Dermis microvascular lymphatic vessel endothelial cell (primary cell): ENCODE measurements at regions not wholly inside any gene's neighbourhood (a gene's known extent, or its start where the extent isn't known, plus 50 kb on each side); places are given as distances from the start of the nearest gene placed in this dataset.
A peak's percentile ranks its signal among the peaks of the same experiment; 100 is the strongest.
"Not testable (repeated sequence)": the region's sequence is repeated elsewhere in the genome, so short reads cannot be mapped to it uniquely, and the experiment has no call there.

Experiments used
- DNase-seq, 2 donors: peaks; one replicate each; pipeline versions ENCODE4 v3.0.0 to v3.0.0-alpha.2; 2010; ENCODE audit warnings: low read depth in 2 of 2

DNA sequence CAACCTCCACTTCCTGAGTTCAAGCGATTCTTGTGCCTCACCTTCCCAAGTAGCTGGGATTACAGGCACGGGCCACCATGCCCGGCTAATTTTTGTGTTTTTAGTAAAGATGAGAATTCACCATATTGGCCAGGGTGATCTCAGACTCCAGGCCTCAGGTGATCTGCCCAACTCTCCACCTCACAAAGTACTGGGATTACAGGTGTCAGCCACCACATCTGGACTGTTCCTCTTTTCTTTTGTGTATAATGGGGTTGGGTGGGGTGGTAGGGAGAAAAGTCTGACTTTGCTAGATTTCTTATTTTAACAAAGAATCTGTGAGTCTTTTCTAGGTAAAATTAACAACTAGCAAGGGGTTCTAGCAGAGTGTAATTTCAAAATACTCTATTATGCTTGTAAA lies 92.7 kb upstream of the AMN1 start:
- no peak for DNase-seq

DNA sequence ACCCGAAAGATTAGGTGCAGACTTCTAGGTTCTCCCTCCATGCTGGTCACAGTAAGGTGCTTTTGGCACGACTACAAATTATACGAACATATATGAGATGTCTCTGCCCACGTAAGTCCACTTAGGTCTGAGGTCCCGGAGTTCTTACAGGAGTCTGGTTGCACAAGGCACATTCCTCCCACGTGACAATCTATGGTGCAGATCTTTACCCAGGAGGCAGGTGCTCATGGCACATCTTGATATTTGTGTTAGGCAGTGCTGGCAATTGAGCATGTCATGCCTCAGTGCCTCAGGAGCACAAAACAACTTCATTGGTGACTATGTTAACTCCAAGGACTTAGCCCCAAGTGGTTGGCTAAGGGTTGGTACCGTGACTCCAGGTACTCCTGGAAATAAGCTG lies 92.0 kb upstream of the AMN1 start:
- DNase-seq: no peak

DNA sequence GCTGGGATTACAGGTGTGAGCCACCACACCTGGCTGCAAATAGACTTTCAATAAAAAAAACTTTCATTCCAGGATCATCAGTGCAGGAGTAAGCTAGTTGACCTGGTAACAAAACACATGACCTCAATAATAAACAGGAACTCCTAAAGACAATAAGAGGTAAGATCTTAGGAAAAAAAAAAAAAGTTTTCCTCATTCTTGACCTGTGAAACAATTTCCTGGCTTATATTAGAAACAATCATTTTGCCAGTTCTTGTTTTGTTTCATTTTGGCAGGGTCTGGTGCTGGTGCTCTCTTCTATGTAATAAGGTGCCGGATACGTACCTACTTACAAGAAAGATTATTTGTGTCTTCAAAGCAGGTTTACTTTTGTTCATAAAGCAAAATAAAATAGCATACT lies 90.6 kb upstream of the AMN1 start:
- DNase-seq: peak; percentile 17 to 65

DNA sequence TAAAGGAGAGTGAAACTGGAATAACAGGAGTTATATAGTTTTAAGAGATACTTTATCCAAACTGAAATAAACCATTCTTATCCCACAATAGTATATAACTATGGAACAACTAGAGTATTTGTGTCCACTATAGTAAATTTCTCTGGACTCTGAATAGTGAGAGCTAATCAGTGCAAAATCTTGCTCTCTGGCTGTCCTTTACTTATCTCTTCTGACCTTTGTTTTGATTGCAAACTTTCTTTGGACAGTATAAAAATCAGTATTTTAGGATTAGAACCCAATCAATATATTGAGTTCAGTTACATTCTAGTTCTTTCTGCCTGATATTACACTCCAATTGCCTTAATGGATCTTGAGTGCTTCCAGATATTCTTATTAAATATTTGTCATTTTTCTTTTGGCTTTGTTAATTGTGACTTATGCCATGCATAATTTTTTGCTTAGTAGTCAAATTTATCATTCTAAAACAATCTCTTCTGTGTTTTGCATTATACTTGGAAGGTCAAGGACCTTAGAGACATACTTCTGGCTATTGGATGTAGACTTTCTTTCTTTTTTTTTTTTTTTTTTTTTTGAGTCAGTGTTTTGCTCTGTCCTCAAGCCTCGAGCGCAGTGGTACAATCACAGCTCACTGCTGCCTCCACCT lies 89.9 kb upstream of the AMN1 start:
- no peak for DNase-seq

DNA sequence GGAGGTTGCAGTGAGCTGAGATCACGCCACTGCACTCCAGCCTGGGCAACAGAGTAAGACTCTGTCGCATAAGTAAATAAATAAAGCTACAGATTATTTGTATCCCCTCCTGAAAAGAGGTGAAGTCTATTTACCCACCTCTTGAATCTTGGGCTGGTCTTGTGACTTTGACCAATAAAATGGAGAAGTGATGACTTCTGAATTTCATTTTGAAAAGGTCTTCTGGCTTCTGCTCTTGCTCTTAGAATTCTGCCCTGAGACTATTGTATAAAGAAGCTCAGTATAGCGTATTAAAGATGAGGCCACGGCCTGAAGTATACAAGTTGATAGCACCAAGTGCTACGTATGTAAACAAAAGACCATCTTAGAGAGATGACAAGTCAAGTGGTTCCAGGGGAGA lies 88.3 kb upstream of the AMN1 start:
- no peak for DNase-seq

DNA sequence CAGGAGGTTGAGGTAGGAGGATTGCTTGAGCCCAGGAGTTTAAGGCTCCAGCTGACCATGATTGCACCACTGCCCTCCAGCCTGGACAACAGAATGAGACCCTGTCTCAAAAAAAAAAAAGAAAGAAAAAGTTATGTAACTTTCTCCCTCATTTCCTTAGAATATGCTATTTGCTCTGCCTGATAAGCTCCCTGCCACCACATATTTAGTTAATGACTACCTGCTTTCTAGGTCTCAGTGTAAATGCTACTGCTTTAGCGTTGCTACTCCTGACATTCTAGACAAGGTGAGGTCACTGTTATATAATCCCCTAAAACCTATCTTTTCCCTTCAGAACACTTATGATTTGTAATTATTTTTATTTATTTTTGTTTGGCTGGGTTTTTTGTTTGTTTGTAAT lies 86.3 kb upstream of the AMN1 start:
- DNase-seq: no peak

DNA sequence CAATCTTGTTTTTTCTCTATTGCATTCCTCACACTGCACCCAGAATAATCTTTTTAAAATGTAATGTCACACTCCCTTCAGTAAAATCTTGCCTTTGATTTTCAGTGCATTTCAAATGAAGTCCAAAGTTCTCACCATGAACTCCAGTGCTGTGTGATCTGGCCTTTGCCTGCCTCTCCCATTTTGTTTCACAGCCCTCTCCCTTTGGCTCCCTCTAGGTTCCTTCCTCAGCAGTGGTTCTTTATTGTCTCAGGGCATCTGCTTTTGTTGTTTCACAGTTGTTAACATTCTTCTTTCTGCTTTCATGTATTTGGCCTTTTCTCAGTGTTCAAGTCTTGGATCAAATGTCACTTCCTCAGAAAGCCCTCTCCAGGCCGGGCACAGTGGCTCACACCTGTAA lies 84.5 kb upstream of the AMN1 start:
- peak in 1 of 2 donors; percentile 34 for DNase-seq

DNA sequence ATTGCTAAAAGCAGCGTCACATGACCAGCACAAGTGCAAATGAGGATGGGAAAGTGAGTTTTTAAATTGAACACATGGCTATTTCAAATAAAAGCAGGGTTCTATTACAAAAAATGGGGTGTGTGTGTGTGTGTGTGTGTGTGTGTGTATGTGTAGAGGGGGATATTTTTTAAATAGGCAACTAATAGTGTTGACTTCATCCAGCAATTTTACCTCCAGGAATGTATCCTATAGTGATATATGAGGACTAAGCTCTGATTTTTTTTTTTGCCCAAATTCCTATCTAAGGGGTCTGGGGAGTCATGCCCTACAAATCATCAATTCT lies 78.9 kb upstream of the AMN1 start:
- DNase-seq: no peak

DNA sequence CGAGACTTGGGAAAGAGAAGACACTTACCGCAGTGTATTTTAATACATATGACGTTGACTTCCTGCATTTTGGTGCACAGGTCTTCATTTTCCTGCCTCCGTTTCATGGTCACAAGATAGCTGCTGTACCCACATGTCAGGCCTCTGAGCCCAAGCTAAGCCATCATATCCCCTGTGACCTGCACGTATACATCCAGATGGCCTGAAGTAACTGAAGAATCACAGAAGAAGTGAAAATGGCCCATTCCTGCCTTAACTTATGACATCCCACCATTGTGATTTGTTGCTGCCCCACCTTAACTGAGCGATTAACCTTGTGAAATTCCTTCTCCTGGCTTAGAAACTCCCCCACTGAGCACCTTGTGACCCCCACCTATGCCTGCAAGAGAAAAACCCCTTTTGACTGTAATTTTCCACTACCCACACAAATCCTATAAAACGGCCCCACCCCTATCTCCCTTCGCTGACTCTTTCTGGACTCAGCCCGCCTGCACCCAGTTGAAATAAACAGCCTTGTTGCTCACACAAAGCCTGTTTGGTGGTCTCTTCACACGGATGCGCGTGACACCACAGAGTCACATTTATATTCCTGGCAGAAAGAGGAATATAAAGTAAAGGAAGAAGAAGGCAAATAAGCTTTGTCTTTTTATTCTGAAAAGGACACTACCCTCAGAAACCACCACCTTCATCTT lies 78.4 kb upstream of the AMN1 start:
- not testable (repeated sequence) for DNase-seq

DNA sequence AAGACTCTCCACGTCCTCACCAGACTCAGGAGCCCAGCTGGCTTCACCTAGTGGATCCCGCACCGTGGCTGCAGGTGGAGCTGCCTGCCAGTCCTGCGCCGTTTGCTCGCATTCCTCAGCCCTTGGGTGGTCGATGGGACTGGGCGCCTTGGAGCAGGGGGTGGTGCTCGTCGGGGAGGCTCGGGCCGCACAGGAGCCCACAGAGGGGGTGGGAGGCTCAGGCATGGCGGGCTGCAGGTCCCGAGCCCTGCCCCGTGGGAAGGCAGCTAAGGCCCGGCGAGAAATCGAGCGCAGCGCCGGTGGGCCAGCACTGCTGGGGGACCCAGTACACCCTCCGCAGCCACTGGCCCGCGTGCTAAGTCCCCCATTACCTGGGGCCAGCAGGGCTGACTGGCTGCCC lies 76.9 kb upstream of the AMN1 start:
- not testable (repeated sequence) for DNase-seq

DNA sequence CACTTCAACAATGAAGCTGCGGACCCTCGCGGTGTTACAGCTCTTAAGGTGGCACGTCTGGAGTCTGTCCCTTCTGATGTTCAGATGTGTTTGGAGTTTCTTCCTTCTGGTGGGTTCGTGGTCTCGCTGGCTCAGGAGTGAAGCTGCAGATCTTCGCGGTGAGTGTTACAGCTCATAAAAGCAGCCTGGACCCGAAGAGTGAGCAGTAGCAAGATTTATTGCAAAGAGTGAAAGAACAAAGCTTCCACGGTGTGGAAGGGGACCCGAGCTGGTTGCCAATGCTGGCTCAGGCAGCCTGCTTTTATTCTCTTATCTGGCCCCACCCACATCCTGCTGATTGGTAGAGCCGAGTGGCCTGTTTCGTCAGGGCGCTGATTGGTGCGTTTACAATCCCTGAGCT lies 75.9 kb upstream of the AMN1 start:
- not testable (repeated sequence) for DNase-seq

GRCh38 chr12:31804185-31804504 lies 75.3 kb upstream of the AMN1 start:
- DNase-seq: no peak

DNA sequence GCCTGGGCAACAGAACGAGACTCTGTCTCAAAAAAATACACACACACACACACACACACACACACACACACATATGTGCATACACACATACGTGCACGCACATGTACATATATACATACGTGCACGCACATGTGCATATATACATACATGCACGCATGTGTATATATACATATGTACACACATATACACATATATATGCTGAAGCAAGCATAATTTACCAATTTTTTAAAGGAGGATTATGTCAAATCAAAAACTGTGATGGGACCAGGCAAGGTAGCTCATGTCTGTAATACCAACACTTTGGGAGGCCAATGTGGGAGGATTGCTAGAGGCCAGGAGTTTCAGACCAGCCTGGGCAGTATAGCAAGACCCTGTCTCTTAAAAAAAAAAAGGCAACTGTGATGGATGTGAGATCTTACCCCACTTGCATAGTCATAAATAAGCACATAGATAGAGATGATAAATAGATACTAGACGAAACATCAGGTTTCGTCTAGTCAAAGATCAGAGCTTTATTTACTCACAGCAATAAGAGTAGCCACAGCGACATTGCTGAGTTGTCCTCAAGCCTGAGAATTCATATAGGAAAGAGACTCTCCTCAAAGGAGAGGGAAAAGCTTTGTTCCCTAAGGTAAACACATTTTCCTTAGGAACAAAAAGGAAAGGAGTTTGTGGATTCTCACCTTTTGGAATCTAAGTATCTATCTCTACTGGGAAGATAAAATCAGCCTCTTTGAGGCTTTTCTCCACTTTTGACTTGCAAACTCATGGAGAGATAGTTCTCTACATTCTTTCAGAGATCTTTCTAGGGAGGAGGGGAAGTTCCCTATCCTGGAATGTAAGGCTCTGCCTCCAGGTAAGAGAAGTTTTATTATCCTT lies 74.7 kb upstream of the AMN1 start:
- no peak for DNase-seq

DNA sequence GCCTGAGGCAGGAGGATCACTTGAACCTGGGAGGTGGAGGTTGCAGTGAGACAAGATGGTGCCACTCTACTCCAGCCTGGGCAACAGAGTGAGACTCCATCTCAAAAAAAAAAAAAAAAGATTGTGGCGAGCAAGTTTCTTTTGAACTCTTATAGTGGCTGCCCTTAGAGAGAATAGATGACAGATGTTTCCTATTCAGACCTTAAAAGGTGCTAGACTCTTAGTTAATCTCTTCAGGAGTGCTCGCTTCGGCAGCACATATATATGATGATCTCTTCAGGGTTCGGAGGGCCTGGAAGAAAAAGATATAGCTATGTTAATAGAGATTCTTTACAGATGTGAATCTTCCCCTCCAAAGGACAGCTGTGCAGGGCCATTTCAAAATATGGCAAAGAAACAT lies 73.1 kb upstream of the AMN1 start:
- no peak for DNase-seq

- DNase-seq: no peak
Observed at GRCh38 chr12:31797230-31797872, 68.5 kb upstream of the AMN1 start.

DNA sequence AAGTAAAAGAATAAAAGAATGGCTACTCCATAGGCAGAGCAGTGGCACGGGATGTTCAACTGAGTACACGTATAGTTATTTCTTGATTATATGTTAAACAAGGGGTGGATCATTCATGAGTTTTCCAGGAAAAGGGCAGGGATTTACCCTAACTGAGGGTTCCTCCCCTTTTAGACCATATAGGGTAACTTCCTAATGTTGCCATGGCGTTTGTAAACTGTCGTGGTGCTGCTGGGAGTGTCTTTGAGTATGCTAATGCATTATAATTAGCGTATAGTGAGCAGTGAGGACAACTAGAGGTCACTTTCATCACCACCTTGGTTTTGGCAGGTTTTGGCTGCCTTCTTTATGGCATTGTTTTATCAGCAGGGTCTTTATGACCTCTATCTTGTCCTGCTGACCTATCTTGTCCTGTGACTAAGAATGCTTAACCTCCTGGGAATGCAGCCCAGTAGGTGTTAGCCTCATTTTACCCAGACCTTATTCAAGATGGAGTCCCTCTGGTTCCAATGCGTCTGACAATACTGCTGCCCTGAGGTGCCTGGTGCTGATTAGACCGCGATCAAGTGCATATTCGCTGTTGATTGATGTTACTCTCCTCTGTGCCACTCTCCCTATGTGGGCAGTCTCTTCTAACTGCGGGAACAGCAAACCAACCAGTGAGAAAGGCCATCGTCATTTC lies 67.6 kb upstream of the AMN1 start:
- DNase-seq: no peak

DNA sequence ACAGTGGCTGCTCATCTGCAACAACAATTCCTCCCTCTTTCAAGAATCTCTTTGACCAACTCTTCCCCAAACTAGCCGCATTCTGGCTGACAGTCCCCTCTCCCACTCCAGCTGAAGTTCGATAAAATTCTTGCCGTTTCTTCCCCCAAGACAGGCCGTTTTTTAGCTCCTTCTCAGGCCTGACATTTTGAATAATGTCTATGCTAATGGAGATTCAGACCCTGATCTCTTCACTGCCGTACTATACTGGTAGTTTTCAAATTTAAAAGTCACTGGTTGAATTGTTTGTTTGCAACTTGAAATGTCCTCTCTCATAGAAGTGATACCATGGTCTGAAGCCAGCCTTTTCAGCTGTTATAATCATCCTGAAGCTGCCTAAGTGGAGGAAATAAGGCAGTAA lies 65.9 kb upstream of the AMN1 start:
- no peak for DNase-seq

DNA sequence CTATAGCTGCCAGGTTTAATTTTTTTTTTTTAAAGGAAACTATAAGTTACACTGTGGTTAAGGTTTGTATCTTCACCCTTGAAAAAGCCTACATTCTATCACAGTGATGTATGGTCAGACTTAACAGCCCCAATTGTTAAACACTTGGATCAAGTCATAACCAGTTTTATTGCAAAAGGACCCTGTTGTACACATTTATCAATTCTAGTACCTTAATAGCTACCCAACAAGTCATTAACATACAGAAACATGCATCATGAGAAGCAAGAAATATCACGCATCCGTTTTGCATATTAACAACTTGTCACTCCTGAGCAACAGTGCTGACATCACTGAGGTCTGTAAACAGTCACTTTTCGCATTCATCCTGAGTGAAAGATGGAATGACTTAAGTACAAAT lies 62.4 kb upstream of the AMN1 start:
- not testable (repeated sequence) for DNase-seq

- DNase-seq: no peak
Observed at GRCh38 chr12:31790759-31791158, 61.9 kb upstream of the AMN1 start.

DNA sequence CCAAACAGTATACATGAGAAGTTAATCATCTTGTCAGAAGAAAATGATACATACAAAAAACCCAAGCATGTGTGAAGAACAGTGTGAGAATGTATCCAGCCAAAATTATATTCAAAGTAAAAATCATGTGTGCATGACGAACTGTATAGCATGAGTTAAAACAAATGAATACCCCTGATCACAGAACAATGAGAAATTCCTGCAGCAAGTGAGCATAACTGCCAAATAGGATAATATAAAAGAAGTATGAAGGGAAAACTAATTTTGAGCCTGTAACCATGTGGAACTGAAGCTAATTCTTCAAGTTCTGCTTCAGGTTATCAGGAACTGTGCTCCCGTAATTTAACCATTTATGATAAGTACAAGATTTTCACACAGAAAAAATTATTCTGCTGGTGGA lies 56.5 kb upstream of the AMN1 start:
- DNase-seq: no peak

DNA sequence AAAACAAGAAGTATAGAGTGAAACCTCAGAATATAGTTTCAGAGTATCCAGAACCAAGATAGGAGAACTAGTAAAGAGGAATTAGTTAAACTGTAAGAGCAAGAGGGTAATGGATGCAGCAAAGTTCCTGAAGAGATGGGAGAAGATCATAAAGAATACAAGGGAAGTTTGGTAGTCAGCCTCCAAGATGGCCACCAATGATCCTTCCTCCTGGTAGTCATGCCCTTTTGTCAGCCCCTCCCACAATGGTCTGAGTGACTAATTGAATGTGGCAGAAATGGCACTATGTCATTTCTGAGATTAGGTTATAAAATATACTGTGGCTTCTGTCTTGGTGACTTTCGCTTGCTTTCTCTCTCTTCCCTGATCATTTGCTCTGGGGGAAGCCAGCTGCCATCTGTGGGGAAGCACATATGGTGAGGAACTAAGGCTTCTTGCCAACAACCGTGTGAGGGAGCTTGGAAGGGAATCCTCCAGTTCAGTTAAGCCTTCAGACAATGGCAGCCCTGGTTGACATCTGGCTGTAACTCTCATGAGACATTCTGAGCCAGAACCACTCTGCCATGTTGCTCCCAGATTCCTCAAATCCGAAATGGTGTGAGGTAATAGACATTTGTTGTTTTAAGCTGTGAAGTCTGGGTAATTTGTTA lies 55.3 kb upstream of the AMN1 start:
- no peak for DNase-seq
